ENCODE measurements at regions not wholly inside any gene's neighbourhood (a gene's known extent, or its start where the extent isn't known, plus 50 kb on each side); places are given as distances from the start of the nearest gene placed in this dataset.

- TF ChIP-seq POLR2A (IDR thresholded peaks at IDR 0.05; ENCODE audit: borderline replicate concordance, extremely low read depth, insufficient read depth, insufficient read length) (no peak), EZH2phosphoT487 (IDR thresholded peaks at IDR 0.05; ENCODE audit: borderline replicate concordance) (no peak), REST (IDR thresholded peaks at IDR 0.05; ENCODE audit: low read depth) (no peak), ATF3 (IDR thresholded peaks at IDR 0.05) (no peak), ELF1 (IDR thresholded peaks at IDR 0.05; ENCODE audit: borderline replicate concordance, low read depth) (no peak), CBX3 (IDR thresholded peaks at IDR 0.05; ENCODE audit: low read depth) (no peak), SP1 (IDR thresholded peaks at IDR 0.05; ENCODE audit: low read depth) (no peak), ZNF274 (IDR thresholded peaks at IDR 0.05; ENCODE audit: low read depth, low read length) (no peak), CEBPB (IDR thresholded peaks at IDR 0.05; ENCODE audit: low read depth) (no peak), SRF (IDR thresholded peaks at IDR 0.05; ENCODE audit: low read depth) (no peak), ZBTB33 (IDR thresholded peaks at IDR 0.05; ENCODE audit: extremely low read depth, insufficient replicate concordance, low read length) (no peak), CTCF (IDR thresholded peaks at IDR 0.05 in 2 of 3, conservative IDR thresholded peaks at IDR 0.05 in 1 of 3; ENCODE audit: borderline replicate concordance in 1 of 3, insufficient read depth in 1 of 3, low read depth in 2 of 3, low read length in 2 of 3) (no peak), SIN3A (IDR thresholded peaks at IDR 0.05; ENCODE audit: low read depth) (no peak), YY1 (IDR thresholded peaks at IDR 0.05; ENCODE audit: extremely low read depth, insufficient replicate concordance, low read depth, low read length) (no peak), MAX (IDR thresholded peaks at IDR 0.05) (no peak), POLR2AphosphoS5 (IDR thresholded peaks at IDR 0.05; ENCODE audit: low read depth, low read length) (no peak), TCF7L2 (IDR thresholded peaks at IDR 0.05; ENCODE audit: borderline replicate concordance, extremely low read depth, insufficient read depth, insufficient read length) (no peak), FOSL1 (IDR thresholded peaks at IDR 0.05; ENCODE audit: low read depth) (no peak), RAD21 (IDR thresholded peaks at IDR 0.05; ENCODE audit: low read depth) (no peak), EGR1 (IDR thresholded peaks at IDR 0.05; ENCODE audit: low read depth) (no peak)
- H3K4me1 ChIP-seq (ENCODE audit: control insufficient read depth in 1 of 2, insufficient read depth in 2 of 2, low read length in 2 of 2), result no peaks in the 10 kb centered on the region
- no peak overlapping the region for H3K4me3 ChIP-seq (replicated peaks in 1 of 2; ENCODE audit: low read depth in 1 of 2, low read length in 2 of 2)
- H3K9me2 ChIP-seq (ENCODE audit: insufficient read depth), result no peaks in the 10 kb centered on the region
- H3K27me3 ChIP-seq (ENCODE audit: insufficient read depth, low read length), result no peaks in the 10 kb centered on the region
- no peak overlapping the region for H2AFZ ChIP-seq (ENCODE audit: low read depth, low read length, poor library complexity, severe bottlenecking)
- H3K9ac ChIP-seq (ENCODE audit: low read length), result no peak overlapping the region
- BruUV-seq (replicated peaks), result no TSS peak
- H3K9me3 ChIP-seq (ENCODE audit: control insufficient read depth in 1 of 2, insufficient read depth in 1 of 2, low read depth in 1 of 2, low read length in 2 of 2), result peaks cover 0 to 9% of the 10 kb centered on the region in 2 experiments; a peak in 2 of 4 replicates
- no peak overlapping the region for H3K4me2 ChIP-seq (ENCODE audit: low read length)
- ATAC-seq, result no peak
- no peak for DNase-seq (ENCODE audit: low read depth, low spot score)
- H3K36me3 ChIP-seq (ENCODE audit: control insufficient read depth in 1 of 2, insufficient read depth in 2 of 2, low read length in 2 of 2), result no peaks in the 10 kb centered on the region
- CTCF ChIA-PET, result no interaction called here
- H3K27ac ChIP-seq (ENCODE audit: low read depth, low read length), result no peak overlapping the region
- POLR2A ChIA-PET, result no interaction called here
- no peaks in the 10 kb centered on the region for H3K79me2 ChIP-seq (ENCODE audit: insufficient read depth, low read length)
- intact Hi-C loops (cut with micrococcal nuclease), result no loop called here
- RAD21 ChIA-PET (ENCODE audit: low non-redundant PET in 1 of 2, low total read pairs in 2 of 2, uncharacterized antibody in 2 of 2, unreplicated experiment in 2 of 2), result no interaction called here
- H4K20me1 ChIP-seq (ENCODE audit: insufficient read depth), result no peaks in the 10 kb centered on the region
Observed at GRCh38 chr5:156121882-156122281, 205.1 kb upstream of the SGCD start.
